ENCODE measurements at regions not wholly inside any gene's neighbourhood (a gene's known extent, or its start where the extent isn't known, plus 50 kb on each side); places are given as distances from the start of the nearest gene placed in this dataset.

DNA sequence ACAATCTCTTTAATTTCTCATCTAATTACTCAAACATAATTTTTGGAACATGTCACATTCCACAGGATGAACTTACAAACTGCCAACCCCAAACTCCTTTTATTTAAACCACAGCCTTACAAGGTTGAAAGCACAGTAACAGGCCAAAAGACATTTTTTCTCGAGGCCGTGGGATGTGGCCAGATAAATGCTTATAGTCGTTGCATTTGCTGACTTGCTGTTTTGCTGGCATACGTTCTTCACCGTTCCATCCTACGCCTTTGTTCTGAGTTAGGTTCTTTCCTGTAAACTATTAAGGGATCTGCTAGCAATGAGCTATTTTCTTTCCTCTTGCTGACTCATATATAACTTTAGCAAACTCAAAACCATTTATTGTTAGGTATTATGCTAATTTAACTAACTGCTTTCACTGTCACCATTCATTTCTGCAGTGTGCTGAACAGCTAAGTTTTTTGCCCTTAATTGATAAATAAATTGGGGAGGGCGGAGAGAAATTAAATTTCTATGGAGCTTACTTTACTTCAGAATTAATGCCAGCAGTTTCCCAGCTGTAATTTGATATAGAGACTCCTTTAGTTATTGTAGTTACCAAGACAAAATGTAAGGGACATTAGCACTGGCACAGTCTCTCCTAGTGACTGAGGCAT lies 135.1 kb upstream of the PACRGL start (continued):
- no peak for TF ChIP-seq DIDO1 (tag; IDR thresholded peaks at IDR 0.05; ENCODE audit: low read depth)
- TF ChIP-seq EP400 (IDR thresholded peaks at IDR 0.05) = no peak
- no peak for TF ChIP-seq MBD2 (IDR thresholded peaks at IDR 0.05; ENCODE audit: borderline replicate concordance, low read depth)

DNA sequence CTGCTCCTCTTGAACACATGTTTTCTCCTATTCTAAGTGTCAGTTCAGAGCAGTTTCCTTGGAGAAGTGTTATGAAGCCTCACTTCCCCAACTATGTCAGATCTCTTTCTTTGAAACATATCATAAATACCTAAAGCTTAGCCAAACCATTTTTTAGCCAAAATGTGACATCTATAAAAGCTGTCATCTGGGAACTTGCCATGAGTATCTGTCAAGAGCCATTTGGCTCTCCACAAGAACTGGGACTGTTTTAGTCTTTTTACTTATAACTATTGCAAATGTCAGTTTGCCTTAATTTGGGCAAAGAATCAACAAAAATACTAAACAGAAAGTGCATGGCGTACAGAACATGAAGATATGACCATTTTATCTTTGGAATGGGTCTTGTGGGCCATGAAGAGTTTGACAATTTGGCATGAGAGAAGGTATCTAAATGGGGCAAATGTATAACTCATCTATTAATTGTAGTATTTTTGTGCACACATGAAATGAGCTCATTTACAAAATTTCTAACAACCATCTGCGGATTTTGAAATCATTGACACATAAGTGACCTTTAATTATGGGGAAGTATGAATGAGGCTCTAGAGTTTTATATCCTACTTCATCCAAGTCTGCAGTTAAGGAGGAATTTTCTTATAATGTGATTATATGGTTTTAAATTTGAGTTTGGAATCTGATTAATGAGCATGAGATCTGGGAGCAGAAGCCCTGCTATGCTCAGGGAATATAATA lies 129.1 kb upstream of the PACRGL start:
- in situ Hi-C loops (cut with MboI) = no loop called here
- TF ChIP-seq NR2C2 (CRISPR knock-in tag; IDR thresholded peaks at IDR 0.05) = no peak
- no peak for TF ChIP-seq NR2C2 (tag; IDR thresholded peaks at IDR 0.05)
- TF ChIP-seq FOSL1 (tag; conservative IDR thresholded peaks at IDR 0.05) = no peak
- no peak for TF ChIP-seq CBX8 (IDR thresholded peaks at IDR 0.05; ENCODE audit: borderline replicate concordance, extremely low read depth, low read depth, low read length, poor library complexity, severe bottlenecking)
- TF ChIP-seq, protein P1, sequence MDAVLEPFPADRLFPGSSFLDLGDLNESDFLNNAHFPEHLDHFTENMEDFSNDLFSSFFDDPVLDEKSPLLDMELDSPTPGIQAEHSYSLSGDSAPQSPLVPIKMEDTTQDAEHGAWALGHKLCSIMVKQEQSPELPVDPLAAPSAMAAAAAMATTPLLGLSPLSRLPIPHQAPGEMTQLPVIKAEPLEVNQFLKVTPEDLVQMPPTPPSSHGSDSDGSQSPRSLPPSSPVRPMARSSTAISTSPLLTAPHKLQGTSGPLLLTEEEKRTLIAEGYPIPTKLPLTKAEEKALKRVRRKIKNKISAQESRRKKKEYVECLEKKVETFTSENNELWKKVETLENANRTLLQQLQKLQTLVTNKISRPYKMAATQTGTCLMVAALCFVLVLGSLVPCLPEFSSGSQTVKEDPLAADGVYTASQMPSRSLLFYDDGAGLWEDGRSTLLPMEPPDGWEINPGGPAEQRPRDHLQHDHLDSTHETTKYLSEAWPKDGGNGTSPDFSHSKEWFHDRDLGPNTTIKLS (IDR thresholded peaks at IDR 0.05; ENCODE audit: borderline replicate concordance, low read depth) = no peak
- no peak for TF ChIP-seq EGR1 (conservative IDR thresholded peaks at IDR 0.05)
- no peak for TF ChIP-seq MITF (IDR thresholded peaks at IDR 0.05)
- no peak for TF ChIP-seq CHD2 (IDR thresholded peaks at IDR 0.05; ENCODE audit: low read depth, low read length)
- no peak for TF ChIP-seq SP1 (CRISPR knock-in tag; IDR thresholded peaks at IDR 0.05)
- TF ChIP-seq ZNF717 (CRISPR knock-in tag; IDR thresholded peaks at IDR 0.05) = no peak
- no peak for TF ChIP-seq ZNF3 (CRISPR knock-in tag; IDR thresholded peaks at IDR 0.05)
- TF ChIP-seq ZFP30 (CRISPR knock-in tag; IDR thresholded peaks at IDR 0.05; ENCODE audit: borderline replicate concordance) = no peak
- no peak for TF ChIP-seq ZNF830 (CRISPR knock-in tag; IDR thresholded peaks at IDR 0.05)
- TF ChIP-seq, protein P2, sequence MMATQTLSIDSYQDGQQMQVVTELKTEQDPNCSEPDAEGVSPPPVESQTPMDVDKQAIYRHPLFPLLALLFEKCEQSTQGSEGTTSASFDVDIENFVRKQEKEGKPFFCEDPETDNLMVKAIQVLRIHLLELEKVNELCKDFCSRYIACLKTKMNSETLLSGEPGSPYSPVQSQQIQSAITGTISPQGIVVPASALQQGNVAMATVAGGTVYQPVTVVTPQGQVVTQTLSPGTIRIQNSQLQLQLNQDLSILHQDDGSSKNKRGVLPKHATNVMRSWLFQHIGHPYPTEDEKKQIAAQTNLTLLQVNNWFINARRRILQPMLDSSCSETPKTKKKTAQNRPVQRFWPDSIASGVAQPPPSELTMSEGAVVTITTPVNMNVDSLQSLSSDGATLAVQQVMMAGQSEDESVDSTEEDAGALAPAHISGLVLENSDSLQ (IDR thresholded peaks at IDR 0.05) = no peak
- no peak for TF ChIP-seq SPI1 (IDR thresholded peaks at IDR 0.05; ENCODE audit: borderline replicate concordance, low read depth, low read length)
- no peak for TF ChIP-seq BACH1 (tag; IDR thresholded peaks at IDR 0.05)

More for the DNA sequence above, 129.1 kb upstream of the PACRGL start:
- DNase-seq (ENCODE audit: extremely low read depth in 1 of 4, low spot score in 3 of 4) (no peak), FAIRE-seq (no peak), ATAC-seq (no peak)
- Histone ChIP-seq H2AFZ (ENCODE audit: low read depth, low read length) (no peak overlapping the region), H3K36me3 (ENCODE audit: control insufficient read depth, insufficient read depth, low read length) (no peaks in the 10 kb centered on the region), H3K9ac (ENCODE audit: insufficient read depth in 1 of 2, low read depth in 2 of 2, low read length in 2 of 2) (no peak overlapping the region), H3K9me1 (ENCODE audit: control insufficient read depth, insufficient read depth, low read length) (no peaks in the 10 kb centered on the region), H3K4me3 (no peak overlapping the region), H4K20me1 (replicated peaks; ENCODE audit: control insufficient read depth, insufficient read depth, low read length) (no peaks in the 10 kb centered on the region), H3K27me3 (ENCODE audit: control insufficient read depth in 2 of 2, insufficient read depth in 2 of 2, low read length in 2 of 2) (no peaks in the 10 kb centered on the region), H3K4me2 (ENCODE audit: insufficient read depth, low read length) (no peak overlapping the region), H3K4me1 (replicated peaks in 1 of 2; ENCODE audit: control insufficient read depth in 2 of 2, insufficient read depth in 2 of 2, low read length in 2 of 2) (no peaks in the 10 kb centered on the region), H3K27ac (ENCODE audit: extremely low read depth, low read depth, low read length) (no peak overlapping the region), H3K79me2 (ENCODE audit: control insufficient read depth, insufficient read depth, low read length) (no peaks in the 10 kb centered on the region), H3K9me3 (replicated peaks; ENCODE audit: control insufficient read depth, insufficient read depth, low read depth, low read length) (no peaks in the 10 kb centered on the region)
- BruUV-seq (replicated peaks) = no TSS peak
- intact Hi-C loops (cut with micrococcal nuclease) = no loop called here
- 20% methylated on average over 2 of the region's 2 CpGs for WGBS (ENCODE audit: insufficient coverage, low coverage, missing lambda C conversion rate)
- ChIA-PET POLR2A (no interaction called here), CTCF (ENCODE audit: low intra/inter-chr PET ratio) (no interaction called here)
